PC-3 (cell line): ENCODE measurements at regions not wholly inside any gene's neighbourhood (a gene's known extent, or its start where the extent isn't known, plus 50 kb on each side); places are given as distances from the start of the nearest gene placed in this dataset.

Experiments used
- CTCF ChIP-seq: fragments of 300-600 bp; sonication (generic); conservative IDR thresholded peaks from 2 replicates; pipeline ENCODE4 v1.5.1; 2017; ENCODE audit warnings: antibody characterized with exemption, low read depth, mild to moderate bottlenecking, low read length
- EZH2 ChIP-seq: fragments of 300-600 bp; sonication (generic); IDR thresholded peaks from one replicate; pipeline ENCODE4 v1.6.1; 2017; ENCODE audit warnings: antibody characterized with exemption, mild to moderate bottlenecking, low read length; ENCODE audit not compliant: unreplicated experiment
- EZH2phosphoT487 ChIP-seq: fragments of 300-600 bp; sonication (generic); IDR thresholded peaks from 2 replicates; pipeline ENCODE4 v1.6.1; 2018; ENCODE audit warnings: mild to moderate bottlenecking, antibody characterized with exemption, low read length, borderline replicate concordance

- TF ChIP-seq EZH2: no peak
- TF ChIP-seq CTCF: no peak
- TF ChIP-seq EZH2phosphoT487: no peak
These were observed 124.4 kb upstream of the SALL3 start for GRCh38 chr18:78855188-78855587.
